Stimulated activated CD8-positive, alpha-beta memory T cell treated with anti-CD3 and anti-CD28 coated beads, Interleukin-7, amount 100 ng/mL, for 1 hour (primary cell): ENCODE measurements at regions not wholly inside any gene's neighbourhood (a gene's known extent, or its start where the extent isn't known, plus 50 kb on each side); places are given as distances from the start of the nearest gene placed in this dataset.

Source experiments
- DNase-seq, 2 donors: peaks; one replicate each; pipeline ENCODE4 v3.0.0-alpha.2; 2020; ENCODE audit warnings: low read depth in 2 of 2

GRCh38 chr11:116117331-116118137 is 613.3 kb upstream of the CADM1 start:
- DNase-seq: no peak

- no peak for DNase-seq
These were observed 611.6 kb upstream of the CADM1 start for GRCh38 chr11:116115801-116116200.

DNA sequence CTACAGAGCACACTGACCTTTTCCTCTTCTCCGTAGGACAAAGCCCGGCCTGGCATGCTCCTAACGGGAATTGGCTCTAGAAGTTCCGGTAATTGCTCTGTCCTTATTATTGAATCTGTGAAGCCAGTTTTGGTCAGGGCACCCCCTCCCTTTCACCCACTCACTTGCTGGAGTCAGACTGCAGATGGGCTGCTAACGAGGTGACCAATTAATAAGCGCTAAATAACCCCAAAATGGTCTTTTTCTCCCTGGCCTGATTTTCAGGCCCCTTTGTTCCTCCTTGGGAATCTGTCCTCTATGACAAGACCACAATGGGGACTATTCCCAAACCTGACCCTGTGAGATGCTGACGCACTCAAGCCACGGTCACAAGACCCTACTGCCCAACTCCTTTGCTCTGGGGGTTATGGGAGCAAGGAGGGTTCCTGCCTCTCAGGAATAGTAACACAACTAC is 610.0 kb upstream of the CADM1 start:
- no peak for DNase-seq

DNA sequence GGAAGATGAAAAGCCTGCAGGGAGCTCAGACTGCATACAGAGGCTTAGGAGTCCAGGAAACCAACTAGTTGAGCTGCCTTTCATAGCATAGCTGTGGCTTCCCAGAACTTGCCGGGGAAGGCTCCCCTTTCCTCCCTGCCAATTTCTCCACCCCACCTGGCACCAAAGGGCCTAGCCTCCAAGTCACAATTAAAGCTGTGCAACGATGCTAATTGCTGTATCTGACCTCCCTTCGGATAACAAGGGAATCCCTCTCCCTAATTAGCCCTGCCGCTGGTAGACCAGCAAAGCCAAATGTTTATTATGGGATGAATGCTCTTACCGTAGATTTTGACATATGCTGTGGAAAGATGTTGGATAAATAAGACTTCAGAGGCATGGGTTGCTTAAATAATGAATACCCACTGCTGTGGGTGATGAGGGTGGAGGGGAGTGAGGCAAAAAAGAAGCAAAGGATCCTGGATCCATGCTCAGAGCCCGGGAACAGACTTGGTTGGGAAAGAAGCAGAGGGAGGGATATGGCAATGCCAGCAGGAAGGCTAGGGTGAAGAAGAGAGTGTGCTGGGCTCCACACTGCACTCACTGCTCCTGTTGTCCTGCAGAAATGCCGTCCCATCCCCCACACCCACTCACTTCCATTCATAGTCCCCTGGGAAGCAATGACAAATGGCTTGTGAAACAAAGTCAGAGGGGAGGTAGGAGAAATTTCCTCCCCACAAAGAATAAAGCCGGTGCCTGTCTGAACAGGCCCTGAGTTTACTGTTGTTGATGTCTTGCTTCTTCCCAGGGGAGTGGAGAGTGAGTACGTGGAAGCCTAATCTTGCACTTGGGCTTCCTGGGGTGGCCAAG is 608.1 kb upstream of the CADM1 start:
- no peak for DNase-seq

- no peak for DNase-seq
These were observed 607.3 kb upstream of the CADM1 start for GRCh38 chr11:116111546-116111945.

DNA sequence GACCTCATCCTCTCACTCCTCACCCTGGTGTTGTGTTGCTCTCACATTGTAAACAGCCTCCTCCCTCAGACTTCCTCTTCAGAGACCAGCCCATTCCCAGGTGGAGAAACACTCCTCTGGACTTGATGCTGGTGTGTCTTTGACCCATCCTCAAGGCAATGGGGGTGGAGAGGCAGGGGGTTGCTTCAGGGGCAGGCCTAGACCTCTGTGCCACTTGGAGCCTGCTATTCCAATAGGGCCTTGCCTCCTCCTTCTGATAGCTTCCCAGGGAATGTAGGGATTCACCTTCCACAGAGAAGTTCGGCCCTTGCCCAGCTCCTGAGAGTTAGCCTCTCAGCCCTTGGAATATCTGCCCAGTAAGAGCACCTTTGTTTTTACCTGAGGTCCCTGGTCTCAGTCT is 606.6 kb upstream of the CADM1 start:
- no peak for DNase-seq

DNA sequence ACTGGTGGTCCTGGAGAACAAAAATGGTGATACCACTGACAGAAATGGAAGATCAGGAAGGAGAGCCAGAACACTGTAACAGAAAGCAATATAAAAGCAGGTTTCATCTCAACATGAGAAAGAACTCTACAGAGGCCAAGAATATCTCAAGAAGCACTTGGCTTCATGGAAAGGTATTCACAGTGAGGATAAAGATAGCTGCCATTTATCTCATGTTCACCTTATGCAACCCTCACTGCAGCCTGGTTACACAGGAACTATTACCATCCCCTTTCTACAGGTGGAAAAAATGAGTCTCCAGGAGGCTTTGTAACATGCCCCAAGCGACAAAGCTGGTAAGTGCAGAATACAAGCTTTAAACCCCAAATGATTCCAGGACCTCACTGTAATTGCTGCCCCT is 606.1 kb upstream of the CADM1 start:
- no peak for DNase-seq

DNA sequence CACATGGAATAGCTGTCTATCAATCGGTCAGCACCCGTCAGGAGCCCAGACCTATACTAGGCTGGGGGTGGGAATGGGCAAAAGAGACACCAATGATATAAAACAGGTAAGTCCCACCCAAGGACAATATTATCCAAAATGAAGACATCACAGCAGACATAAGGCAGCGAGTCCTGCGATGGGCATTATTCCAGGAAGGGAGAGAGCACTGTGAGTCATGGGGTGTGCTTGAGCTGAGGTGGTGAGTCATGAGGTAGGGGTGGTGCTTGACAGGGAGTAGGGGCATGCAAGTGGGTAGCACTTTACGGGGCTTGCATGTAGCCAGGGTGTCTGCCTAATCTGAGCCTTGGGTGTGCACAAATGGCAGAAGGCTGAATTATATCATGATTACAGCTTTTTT is 605.0 kb upstream of the CADM1 start:
- DNase-seq: no peak

DNA sequence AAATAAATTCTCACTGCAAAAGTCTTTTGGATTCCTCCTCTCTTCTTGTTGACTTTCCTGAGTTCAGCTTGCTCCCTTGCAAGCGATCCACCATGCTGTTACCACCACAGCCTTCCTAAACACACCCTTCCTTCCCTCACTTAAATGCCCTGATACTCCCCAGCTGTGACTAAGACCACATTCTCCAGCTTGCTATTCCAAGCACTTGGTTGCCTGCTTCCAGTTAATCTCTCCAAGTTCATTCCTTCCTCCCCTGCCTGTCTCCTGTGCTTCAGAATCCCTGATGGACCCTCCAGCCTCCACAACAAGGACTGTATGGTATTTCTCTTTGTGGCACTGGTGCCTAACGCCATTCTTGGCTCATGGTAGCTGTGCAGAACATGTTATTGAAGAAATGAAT is 603.9 kb upstream of the CADM1 start:
- DNase-seq: no peak

GRCh38 chr11:116107229-116107628 is 603.0 kb upstream of the CADM1 start:
- DNase-seq: no peak

- DNase-seq: no peak
These were observed 600.4 kb upstream of the CADM1 start for GRCh38 chr11:116104498-116105174.

DNA sequence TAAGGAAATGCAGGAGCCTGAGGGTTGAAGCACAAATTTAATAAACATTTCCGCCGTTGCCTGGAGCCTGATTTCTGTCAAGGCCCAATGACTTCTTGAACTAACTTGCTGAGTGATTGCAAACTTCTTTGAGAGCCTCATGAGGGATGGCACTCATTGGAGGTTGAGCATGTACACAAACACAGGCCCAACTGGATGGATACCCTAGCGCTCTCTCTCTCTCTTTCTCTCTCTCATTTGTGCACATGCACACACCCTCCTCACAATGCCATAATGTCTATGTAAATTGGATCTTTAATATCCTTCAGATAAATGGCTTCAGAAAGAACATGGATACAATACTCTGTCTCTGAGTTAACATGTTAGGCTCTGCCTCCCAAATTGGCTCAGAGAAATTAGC is 597.7 kb upstream of the CADM1 start:
- no peak for DNase-seq

DNA sequence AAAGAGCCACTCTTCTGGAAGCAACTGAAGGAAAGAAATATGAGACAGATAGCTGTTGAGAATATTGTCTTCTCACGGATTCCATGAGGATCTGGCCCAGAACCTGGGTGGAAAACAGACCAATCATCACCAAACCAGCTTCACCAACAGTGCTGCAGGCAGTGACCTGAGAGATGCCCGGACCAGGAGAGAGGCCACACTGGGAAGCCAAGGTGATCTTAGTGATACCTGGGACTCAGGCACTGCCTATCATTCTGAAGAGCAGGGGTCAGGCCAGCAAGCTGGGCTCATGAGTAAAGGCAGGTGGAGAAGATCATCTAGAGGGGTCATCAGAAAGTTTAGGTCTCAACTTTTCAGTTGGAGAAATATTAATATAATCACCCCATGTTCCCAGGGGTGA is 595.8 kb upstream of the CADM1 start:
- no peak for DNase-seq

- no peak for DNase-seq
These were observed 595.3 kb upstream of the CADM1 start for GRCh38 chr11:116099541-116099940.

DNA sequence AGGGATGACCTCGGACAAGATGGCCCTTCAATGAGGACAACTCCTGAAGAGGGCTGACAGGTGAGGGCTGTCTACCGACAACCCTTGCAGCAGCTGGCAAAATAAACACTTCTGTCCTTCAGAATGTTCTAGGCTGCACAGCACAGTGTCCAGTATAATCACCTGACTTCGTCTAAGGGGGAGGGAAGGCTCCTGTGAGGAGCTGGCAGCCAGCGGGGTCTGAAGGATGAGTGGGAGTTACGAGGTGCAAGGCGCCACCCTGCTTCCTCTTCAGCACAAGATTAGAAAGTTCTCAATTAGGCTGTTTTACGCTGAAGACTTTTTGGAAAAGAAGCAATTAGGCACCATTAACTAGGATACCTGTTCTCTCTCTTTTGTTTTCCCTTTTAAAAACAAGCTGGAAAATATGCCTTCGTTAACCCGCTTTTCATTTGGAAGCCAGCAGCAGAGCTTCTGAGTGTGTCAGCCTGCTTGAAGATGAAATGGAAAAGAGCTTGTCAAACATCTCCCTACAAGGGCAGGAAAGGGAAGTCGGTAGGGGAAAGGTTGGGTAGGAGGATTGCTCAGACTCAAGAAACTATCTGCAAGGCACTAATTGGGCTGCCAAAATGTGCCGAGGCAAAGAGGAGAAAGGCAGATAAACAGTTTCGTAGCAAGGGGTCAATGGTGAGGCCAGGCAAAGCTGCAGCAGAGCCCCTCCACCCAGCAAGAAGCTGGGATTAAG is 592.2 kb upstream of the CADM1 start:
- no peak for DNase-seq

DNA sequence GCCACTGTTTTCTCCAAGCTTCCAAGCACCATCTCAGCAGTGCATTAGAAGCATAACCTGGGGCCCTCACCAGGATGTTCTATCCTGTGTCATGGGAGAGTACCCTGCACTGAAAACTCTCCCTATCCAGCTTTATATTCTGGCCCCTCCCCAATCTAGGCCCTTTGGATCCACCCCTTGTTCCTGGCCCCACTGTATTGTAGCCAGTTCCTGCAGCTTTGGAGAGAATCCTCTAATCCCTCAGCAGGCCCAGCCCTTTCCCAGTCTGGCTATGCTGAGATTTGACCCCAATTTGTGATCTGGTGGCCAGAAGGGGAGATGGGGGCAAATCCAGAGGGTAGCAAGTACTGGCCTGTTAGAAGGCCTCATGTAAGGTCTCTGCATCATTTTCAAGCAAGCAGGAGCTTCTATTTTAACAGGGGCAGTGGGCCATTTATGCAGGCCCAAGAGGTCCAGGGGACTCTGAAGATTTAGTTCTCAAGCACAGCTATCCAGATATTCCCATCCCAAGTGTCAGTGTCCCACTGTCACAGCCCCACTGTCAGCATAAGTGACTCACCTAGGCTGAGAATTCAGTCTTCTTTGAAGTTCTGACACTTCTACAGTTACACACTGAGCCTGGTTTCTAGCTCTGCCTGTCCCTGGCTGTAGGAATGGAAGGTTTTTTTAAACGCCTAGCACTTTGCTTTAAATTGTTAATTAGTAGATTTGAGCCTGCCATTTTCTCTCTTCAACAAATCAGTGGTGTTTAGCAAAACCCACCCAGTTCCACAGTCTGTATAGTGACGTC is 589.5 kb upstream of the CADM1 start:
- no peak for DNase-seq

- DNase-seq: no peak
These were observed 588.9 kb upstream of the CADM1 start for GRCh38 chr11:116093065-116093464.

GRCh38 chr11:116086426-116086825 is 582.2 kb upstream of the CADM1 start:
- no peak for DNase-seq

- no peak for DNase-seq
These were observed 580.9 kb upstream of the CADM1 start for GRCh38 chr11:116085031-116085635.

DNA sequence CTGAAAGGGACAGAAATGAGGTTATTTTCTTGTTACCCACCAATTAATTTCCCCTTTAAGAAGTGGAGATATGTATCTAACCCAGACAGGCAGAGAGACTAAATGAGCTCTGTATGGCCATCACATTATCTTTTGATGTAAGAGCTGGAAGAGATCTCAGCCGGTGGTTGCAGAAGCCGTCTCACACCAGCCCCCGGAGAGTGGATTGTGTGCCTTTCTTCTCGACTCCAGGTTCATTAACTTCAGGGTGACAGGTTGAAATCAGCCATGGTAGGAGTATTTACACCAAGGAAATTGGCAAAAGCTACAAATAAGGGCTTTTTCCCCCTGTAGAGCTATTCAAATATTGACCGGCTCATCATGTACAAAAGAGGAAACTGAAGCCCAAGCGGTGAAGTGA is 580.3 kb upstream of the CADM1 start:
- no peak for DNase-seq

DNA sequence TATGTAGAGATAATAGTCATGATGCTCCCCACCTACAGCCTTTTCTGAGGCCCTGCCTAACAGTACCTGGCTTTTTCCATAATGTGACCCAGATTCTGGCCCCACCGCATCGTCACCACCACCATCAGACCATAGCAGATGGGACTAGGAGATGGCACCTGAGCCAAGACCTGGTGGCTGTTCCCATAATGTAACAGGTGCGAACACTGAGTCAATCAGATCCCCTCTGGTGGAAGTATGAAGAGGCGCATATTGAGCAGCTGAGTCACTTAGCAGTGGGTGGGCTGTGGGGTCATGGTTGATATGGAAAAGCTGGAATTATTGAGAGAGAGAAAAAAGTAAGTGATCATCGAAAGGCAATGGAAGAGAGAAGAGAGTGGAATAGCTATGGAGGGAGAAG is 578.0 kb upstream of the CADM1 start:
- DNase-seq: no peak
